HG02623 (cell line): ENCODE measurements at regions not wholly inside any gene's neighbourhood (a gene's known extent, or its start where the extent isn't known, plus 50 kb on each side); places are given as distances from the start of the nearest gene placed in this dataset.

Experiments used
- ATAC-seq: cut with Tn5 transposase; IDR thresholded peaks from one replicate; pipeline ENCODE4 v1.9.1; 2021; ENCODE audit warnings: moderate library complexity; ENCODE audit not compliant: unreplicated experiment

DNA sequence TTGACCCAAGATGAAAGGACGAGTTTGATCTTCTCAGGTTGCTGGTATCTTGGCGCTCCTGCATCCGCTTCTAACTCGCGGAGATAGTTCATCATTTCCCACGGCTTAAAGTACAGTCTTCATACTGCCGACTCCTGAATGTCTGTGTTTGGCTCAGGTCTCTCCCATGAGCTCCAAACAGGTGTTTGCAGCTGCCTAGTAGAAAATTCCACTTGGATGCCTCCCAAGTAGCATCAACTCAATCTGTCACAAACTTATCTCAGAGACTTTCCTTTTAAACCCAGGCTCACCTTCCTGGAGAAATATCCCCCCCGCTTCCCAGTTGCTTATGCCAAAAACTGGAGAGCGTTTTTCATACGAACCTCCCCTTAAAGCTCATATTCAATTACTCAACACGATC, 986.5 kb downstream of the TBC1D22A start:
- ATAC-seq, result no peak

DNA sequence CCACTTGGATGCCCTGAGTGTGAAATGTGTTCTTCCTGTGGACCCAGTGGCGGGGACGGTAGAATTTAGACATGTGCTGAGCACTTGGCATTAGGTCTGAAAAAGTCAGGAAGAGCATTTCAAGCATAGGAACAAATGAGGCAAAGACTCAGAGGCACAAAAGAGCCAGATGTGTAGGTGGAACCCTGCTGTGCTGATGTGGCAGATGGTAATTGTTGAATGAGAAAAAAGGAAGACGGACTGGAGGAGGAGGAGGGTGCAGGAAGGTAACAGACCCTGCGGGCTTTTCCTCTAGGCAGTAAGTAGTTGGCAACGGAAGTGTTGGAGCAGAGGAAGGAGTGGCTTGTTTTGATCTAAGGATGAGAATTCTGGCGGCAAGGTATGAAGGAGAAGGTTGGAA, 985.8 kb downstream of the TBC1D22A start:
- no peak for ATAC-seq

DNA sequence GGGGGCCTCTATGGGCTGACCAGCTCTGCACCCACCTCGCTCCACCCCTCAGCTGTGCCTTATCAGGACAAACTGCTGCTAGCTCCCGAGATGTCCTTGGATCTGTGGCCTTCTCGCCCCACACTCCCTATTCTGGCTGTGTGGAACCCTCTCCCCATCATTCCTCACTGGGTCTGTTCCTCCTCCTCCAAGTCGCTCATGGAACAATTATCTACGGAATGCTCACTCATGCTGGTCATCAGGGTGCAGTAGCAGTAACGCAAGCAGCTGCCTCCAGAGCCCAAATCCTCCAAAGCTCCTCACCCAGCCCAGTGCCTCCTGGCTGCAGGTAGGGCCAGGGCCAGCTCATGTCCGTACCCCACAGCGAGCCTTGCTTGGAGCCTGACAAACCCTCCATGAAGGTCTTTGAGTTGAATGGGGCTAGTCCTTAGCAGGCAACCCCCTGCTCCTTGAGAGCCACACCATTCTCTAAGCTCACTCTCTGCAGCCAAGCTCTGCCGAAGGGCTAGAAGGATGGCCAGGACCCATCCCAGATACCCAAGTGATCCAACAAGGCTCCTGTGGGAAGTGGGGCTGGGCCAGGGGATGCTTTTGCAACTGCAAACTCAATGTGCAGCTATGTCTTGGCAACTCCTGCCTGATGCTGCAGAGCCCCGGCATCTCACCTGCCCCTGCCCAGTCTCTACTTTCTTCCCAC, 977.8 kb downstream of the TBC1D22A start:
- ATAC-seq, result no peak

DNA sequence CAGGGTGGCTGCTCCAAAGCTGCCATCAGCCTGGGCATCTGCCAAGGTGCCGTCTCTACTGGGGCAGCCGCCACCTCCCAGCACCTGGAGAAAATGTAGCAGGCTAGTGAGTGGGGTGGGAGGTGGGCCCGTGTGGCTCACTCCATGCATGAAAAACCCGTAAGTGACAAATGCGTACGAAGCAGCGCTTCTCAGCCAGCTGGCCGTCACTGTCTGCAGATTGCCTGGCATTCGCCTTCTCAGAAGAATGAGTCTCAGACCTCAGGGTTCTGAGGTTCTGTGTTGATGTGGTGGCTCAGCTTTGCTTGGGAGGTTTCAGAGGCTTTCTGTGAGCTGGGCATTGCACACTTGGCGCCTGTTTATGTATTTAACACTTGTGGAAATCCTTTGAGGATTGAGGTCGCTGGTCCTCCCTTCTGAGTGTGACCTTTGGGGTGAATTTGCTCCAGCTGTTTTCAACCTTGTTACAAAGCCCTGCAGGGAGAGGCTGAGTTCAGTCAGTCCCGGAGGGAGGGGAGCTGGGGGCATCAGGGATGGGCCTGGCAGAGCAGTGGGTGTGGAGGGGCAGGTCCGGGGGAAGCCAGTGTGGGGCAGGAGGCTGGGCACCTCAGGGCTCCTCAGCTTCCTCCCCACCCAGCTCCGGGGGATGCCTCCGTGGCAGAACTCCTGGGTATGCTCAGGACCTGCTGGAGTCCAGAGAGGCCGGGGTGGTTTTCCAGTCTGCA, 977.0 kb downstream of the TBC1D22A start:
- no peak for ATAC-seq

DNA sequence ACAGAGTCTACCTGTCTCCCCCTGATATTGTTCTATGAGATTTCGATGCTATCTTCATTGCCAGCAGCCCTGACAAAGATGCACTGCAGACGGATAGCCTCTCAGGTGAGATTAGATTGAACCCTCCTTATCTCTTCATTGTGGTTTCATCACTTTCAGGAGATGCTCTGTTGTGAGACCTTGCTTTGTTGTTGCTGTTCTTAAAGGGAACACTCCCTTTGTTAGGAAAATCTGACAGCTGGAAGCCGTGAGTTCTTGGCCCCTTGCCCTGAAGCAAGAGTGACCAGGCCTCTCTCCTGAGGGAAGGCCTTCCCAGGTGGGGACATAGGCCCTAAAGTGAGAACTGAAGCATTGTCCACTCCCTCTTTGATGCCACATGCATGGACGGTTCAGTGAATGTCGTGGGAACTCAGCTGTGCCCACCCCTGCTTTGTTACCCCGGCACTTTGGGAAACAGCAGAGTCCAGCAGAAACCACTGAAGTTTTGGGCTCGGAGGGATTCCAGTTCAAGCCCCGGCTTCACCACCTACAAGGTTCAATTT, 976.1 kb downstream of the TBC1D22A start:
- ATAC-seq, result no peak

DNA sequence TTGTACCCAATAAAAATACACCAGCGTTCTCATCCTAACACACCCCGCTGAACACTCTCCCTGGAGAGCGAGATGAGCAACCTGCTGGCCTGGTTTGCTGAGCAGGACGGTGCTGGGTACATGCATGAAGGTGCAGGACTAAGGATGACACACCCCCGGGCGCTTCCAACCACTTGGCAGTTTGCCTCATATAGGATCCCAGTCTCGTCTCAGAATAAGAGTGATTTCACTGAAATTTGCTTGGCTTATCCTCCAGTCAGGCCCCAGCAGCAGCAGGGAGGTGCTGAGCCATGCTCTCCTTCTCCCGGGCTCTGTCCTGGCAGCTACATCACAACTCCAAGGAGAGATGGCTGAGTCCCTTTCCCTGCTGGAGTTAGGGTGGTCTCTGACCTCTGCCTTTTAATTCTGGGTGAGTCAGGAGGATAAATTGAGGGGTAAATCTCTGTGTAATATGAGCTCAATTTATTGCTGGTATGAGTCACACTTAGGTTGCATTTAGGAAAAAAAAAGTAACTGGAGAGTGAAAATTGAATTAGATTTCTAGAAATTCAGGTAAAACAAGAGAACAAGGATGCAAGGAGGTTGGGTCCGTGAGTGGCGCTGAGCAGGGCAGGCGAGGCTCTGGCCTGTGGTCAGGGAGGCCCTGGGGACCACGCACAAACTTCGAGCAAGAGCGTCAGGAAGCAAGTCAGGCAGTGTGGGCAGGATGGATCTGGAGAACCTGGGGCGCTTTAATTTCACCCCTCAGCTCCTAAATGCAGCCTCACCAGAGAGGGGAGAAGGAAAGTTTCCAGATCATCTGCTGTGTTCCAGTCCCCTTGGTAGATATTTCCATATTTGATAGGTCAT, 974.0 kb downstream of the TBC1D22A start:
- ATAC-seq, result no peak

DNA sequence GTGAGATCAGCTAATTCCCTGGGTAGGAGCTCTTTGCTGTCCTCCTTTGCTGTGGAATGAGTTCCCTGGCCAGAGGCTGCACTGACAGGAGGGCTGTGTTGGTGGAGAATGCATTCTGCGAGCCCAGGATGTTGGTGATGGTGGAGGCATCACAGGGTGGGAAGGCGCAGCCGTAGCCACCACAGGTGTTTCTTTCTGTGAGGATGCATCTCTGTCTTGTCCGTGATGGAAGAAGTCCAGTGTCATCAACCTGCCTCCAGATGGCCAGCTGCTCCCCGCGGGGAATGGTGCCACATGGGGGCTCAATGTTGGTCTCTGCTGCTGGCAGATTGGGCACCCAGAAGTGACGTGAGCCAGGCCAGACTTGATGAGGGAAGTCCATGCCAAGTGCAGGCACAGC, 972.1 kb downstream of the TBC1D22A start:
- no peak for ATAC-seq

DNA sequence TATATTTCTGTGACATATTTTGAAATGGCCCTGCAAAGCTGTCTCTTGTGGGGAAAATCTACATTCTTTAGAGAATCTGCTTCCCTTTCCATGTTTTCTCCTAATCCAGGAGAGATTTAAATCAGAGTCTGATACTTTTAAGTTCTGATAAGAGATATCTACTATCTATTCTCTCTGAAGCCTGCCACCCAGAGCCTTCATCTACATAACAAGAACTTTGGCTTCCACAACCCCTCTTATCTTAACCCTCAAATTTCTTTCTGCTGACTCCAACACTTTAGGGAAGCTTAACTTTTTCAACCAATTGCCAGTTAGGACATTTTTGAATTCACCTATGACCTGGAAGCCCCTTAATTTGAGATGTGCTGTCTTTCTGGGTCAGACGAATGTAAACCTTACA, 965.2 kb downstream of the TBC1D22A start:
- no peak for ATAC-seq

DNA sequence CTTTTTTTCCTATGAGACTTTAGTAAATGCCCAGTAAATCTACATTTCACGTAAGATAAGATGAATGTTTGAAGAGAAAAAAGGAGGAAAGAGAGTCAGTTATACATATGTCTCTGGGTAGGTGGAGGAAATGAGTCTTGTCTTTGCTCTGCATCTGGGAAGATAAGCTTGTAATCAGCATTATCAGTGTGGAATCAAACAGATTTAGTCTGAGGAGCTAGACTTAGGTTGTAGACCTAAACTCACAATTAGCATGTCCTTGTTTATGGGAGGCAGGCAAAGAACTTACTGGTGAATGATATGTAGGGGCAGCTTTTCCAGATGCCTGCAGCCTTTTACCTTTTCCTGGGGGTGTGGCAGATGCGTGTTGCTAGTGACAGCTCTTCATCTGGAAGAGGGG, 962.3 kb downstream of the TBC1D22A start:
- ATAC-seq, result no peak

DNA sequence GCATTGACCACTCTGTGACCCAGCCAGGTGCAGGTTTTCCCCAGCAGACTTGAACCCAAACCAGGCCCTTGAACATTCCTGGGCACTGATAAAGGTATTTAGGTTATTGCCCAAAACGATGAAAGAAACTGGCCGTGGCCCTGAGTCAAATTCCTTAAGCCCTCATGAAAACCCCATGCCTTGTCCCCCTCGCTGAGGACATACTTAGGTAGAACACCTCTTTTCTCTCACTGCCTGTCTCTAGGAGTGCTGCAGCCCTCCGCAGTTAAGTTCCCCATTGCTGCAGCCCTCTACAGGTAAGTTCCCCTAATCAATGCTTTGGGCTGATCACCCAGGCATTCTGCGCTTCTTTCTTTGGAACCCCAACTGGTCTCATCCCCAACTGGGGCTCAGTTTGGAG, 961.6 kb downstream of the TBC1D22A start:
- ATAC-seq, result no peak

DNA sequence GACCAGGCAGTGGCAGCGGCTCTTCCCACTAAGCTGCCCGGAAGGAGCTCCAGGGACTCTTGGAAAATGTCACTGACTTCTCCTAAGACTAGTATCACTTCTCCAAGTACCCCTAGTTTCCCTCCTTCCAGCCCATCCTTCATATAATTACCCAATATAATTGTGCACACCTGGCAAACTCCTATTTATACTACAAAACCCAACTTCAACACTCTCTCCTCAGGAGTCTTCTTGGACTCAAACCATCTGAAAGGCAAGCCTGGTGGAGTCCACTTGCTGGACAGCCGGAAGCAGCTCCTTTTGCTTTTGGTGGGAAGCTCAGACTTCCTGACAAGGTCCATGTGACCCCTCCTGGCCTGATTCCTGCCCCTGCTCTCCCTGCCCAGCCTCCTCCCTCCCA, 955.9 kb downstream of the TBC1D22A start:
- no peak for ATAC-seq

DNA sequence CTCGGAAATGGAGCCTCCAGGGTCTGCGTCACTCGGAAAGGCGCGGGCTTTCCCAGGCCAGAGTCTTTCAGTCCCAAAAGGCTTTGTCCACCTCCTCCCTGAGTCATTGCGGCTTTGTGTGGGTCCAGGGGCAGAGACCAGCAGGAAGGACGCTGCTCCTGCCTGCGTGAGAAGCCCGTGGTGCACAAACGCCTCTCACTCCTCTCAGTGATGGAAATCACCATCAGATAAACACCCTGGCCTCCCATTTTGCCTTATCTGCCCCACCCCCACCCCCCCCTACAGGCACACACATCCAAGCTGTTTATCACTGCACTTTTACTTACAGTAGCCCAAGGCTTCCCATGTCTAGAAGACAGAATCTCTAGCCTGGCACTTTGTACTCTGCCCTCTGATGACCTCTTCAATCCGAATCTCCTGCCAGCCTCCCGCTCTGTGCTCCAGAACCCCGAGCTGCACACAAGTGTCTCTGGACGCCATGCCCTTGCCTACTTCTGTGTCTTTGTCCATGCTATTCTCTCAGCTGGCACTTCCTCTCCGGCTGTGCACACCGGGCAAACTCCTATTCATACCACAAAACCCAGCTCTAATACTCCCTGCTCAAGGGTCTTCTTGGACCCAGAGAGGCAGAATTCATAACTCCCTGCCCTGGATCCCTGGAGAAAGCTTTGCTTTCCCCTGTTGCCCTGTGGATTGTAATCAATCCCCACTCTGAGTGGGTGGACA, 954.6 kb downstream of the TBC1D22A start:
- ATAC-seq, result no peak

DNA sequence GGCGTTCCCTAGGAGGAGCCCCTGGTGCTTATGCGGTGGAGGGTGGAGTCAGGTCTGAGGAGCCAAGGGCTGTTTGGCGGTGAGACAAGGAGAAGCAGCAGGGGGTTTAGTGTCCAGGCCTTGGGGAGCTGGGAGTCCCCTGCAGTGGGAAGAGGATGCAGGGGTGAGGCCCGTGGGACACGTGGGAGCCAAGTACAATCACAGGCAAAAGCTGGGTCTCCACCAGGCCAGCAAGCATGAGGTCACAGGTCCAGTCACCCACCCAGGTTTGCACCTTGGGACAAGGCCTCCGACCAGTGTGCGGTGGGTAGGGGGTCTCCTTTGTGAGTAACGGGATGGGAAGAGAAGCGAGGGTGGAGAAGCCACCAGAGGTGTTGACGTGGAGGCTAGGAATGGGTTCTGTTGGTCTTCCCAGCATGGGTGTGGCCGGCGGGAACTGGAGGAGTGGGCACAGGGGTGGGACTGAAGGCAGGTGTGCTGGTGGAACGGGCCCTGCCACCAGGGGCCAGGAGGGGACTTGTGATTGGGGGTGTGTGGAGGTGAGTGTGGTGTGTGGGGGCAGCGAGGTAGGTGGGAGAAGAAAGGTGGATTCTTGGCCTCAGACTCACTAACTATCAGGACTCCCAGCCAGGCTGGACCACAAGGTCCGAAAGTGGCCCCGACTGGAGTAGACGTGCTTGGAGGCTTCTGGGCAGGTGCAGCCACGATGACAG, 953.6 kb downstream of the TBC1D22A start:
- ATAC-seq, result no peak

DNA sequence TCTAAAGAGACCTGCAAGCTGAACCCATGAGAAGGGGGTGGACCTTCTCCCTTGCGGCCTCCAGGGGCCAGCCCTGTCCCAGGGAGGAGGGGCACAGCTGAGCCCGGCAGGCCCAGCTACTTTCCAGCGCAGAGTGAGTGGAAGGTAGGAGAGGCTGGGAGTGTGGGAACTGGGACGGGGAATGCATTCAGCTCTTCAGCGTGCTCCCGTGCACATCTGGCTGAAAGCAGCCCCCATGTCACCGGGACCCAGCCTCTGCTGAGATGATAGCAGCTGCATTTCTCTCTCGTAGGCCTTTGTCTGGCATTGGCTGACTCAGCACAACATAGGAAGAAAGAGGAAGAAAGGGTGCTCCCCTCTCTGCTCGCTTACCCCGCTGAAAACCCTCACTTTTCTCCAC, 951.5 kb downstream of the TBC1D22A start:
- no peak for ATAC-seq

DNA sequence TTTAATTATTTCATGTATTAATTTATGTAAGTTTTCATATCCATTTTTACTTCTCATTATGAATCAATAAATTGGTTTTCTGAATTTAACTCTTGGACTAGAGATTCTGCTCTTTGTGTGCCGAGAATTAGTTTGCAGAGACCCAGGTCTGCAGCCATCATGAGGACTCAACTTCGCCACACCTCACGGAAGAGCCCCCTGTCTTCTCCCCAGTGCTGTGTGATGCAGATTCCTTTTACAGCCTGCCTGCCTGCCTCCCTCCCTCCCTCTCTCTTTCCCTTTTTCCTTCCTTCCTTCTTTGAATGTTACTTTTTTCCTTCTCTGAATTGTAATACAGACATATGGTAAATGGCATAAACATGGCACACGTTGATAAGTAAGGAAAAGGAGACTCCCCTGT, 947.7 kb downstream of the TBC1D22A start:
- ATAC-seq, result no peak

DNA sequence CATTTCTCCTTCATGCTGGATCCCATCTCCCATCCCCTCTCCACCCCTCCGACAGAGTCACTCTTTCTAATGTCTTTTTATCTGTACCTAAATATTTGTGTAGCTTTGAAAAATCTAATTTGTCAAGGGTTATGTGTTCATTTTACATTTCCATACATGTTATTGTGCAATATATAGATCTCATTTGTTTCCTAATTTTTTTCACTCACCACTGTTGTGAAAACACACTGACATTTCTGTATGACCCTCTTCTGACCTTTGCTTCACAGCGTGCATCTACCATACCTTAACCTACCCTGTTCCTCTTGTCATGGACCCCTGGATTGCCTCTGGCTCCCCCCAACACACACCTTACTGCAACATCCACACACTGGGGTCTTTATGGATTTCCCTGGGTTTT, 942.9 kb downstream of the TBC1D22A start:
- ATAC-seq, result no peak

DNA sequence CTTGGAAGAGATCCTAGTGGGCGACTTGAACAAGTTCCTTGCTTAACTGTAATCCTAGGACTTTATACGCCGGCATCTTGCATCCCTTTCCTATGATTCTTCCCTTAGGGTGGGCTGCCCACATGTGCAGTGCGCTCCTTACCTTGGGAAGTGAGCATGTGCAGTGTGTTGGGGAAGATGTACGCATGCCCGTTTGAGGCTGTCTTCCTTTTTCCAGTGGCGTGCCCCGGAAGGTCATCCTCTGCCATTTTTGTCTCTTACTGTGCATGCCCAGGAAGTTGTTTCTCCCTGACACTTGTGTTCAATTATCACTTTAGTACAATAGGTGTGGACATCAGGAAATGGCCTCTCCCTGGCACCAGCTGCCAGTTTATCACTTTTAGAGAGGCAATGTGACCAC, 936.5 kb downstream of the TBC1D22A start:
- no peak for ATAC-seq

DNA sequence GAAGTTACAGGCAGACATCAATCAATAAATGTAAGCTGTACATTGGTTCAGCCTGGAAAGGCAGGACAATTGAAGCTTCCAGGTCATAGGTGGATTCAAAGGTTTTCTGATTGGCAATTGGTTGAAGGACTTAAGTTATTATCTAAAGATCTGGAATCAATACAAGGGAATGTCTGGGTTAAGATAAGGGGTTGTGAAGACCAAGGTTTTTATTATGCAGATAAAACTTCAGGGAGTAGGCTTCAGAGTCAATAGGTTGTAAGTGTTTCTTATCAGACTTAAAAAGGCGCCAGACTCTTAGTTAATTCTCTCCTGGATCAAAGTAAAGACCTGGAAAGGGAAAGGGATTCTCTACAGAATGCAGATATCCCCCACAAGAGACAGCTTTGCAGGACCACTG, 935.4 kb downstream of the TBC1D22A start:
- no peak for ATAC-seq

DNA sequence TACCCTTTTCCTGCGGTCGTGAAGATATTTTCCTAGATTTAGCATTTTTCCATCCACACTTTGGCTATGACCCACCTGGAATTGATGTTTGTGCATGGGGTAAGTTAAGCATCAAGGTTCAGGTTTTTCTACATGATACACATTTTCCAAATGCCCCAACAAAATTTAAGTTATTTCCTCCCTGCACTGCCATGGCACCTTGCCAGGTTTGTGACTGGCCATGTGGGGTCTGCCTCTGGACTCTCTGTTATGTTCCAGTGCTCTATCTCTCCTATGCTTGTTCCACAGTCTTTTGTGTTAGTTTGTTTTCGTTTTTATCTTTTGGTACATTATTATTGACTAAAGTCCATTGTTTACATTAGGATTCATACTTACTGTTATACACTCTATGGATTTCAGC, 934.3 kb downstream of the TBC1D22A start:
- no peak for ATAC-seq

DNA sequence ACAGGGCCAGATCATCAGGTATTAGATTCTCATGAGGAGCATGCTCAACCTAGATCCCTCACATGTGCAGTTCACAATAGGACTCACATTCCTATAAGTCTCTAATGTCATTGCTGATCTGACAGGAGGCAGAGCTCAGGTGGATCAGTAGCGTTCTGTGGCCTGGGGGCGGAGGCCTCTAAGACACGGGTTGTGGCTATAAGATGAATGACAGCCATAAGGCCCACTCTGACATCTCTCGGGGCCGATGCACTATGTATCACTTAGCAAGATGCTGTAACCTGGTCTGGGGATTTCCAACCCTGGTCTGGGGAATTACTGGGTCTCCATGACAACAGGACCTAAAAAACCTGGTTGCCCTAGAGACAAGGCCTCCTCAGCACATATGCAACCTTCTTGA, 932.7 kb downstream of the TBC1D22A start:
- ATAC-seq, result no peak
